HK-2 (cell line): ENCODE measurements at regions not wholly inside any gene's neighbourhood (a gene's known extent, or its start where the extent isn't known, plus 50 kb on each side); places are given as distances from the start of the nearest gene placed in this dataset.
"Not testable (repeated sequence)": the region's sequence is repeated elsewhere in the genome, so short reads cannot be mapped to it uniquely, and the experiment has no call there.

Experiments used
- DNase-seq: peaks from one replicate; pipeline ENCODE4 v3.0.0-alpha.2; 2018; ENCODE audit not compliant: unreplicated experiment

DNA sequence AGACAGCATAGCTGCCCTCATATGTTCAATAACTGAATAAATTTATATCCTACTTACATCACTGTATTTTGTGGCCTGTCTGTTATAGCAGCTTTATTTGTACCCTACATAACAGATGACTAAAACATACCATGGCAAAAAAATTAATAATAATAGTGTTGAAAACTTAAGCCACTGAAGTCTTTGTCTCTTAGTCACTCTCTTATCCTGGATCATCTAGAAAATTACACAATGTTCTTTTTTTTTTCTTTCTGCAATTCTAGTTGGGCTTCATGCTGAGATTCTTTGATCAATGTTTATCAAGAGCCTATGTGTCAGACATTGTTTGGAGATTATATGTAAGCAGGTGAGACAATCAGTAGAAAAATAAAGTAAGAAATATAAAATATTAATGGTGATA lies 519.3 kb upstream of the ARPP21 start:
- DNase-seq = no peak

GRCh38 chr3:35137612-35138011 lies 501.7 kb upstream of the ARPP21 start:
- DNase-seq = no peak

GRCh38 chr3:35141406-35141805 lies 497.9 kb upstream of the ARPP21 start:
- no peak for DNase-seq

GRCh38 chr3:35144011-35144410 lies 495.3 kb upstream of the ARPP21 start:
- no peak for DNase-seq

- not testable (repeated sequence) for DNase-seq
Observed at GRCh38 chr3:35146256-35147035, 492.9 kb upstream of the ARPP21 start.

GRCh38 chr3:35183927-35184675 lies 455.2 kb upstream of the ARPP21 start:
- no peak for DNase-seq

- DNase-seq = no peak
Observed at GRCh38 chr3:35184775-35185174, 454.6 kb upstream of the ARPP21 start.

DNA sequence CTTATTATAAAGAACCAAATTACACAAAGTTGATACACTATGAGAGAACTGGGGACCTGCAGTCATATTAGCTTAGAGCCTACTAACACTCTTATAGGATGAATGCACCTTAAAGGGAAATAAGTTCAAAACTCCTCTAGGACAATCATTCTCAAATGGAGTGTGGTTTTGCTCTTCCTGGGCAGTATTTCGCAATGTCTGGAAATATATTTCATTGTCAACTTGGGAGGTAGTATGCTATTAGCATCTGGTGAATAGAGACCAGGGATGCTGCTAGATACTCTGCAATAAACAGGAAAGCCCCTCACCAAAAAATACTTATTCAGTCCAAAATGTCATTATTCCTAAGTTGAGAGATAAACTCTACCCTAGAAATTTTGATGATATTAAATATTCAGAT lies 451.4 kb upstream of the ARPP21 start:
- no peak for DNase-seq

DNA sequence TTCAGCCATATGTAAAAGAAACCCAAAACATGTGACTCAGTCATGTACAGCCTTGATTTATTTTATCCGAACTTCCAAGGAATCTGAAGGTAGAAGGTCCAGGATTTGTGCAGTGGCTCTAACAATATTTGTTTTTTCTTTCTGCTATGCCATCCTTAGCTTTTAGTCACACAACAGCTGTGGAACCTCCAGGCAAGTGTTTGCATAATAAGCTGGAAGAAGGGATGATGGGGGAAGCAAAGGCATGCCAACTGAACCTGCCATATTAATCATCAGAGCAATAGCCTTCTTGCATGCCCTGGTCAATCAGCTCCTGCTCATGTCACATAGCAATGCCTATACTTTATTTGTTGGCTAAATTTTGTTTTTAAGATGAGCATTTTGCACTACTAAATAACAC lies 444.7 kb upstream of the ARPP21 start:
- no peak for DNase-seq

- no peak for DNase-seq
Observed at GRCh38 chr3:35198857-35199256, 440.5 kb upstream of the ARPP21 start.

- no peak for DNase-seq
Observed at GRCh38 chr3:35200056-35200455, 439.3 kb upstream of the ARPP21 start.

GRCh38 chr3:35201211-35201610 lies 438.1 kb upstream of the ARPP21 start:
- no peak for DNase-seq

DNA sequence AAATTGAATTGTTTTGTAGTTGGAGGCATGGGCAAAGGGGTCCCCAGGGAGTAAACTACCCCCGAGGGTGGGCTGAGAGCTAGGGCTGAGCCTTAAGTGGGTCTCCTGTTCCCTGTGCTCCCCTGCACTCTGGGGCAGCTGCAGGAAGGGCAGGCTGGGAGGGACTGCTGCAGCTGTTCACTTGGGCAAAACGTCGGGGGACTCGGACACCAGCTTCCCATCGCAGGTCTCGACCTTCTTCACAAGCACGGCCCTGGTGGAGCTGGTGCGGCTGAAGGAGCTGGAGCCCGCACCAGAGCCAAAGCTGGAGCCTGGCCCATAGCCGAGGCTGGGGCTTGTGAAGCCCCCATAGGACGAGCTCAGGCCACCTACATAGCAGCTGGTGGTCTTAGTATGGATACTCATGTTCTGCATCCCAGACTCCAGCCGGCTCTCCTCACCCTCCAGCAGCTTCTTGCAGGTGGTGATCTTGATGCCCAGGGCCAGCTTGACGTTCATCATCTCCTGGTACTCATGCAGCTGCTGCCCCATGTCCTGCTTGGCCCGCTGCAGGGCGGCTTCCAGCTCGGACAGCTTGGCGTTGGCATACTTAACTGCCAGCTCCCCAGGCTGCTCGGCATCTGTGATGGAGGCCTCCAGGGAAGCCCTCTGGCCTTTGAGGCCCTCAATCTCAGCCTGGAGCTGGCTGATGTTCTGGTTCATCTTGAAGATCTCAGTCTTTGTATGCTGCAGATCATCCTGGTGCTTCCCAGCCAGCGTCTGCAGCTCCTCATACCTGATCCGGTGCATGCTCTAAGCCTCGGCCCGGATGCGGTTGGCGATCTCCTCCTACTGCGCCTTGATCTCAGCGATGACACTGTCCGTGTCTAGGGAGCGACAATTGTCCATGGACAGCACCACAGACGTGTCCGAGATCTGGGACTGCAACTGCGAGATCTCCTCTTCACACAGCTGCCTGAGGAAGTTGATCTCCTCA lies 423.5 kb upstream of the ARPP21 start:
- DNase-seq = no peak

GRCh38 chr3:35216501-35217266 lies 422.6 kb upstream of the ARPP21 start:
- no peak for DNase-seq

GRCh38 chr3:35223632-35224394 lies 415.5 kb upstream of the ARPP21 start:
- no peak for DNase-seq

- DNase-seq = no peak
Observed at GRCh38 chr3:35224565-35225295, 414.6 kb upstream of the ARPP21 start.

GRCh38 chr3:35241236-35241635 lies 398.1 kb upstream of the ARPP21 start:
- no peak for DNase-seq

- DNase-seq = no peak
Observed at GRCh38 chr3:35254917-35255316, 384.4 kb upstream of the ARPP21 start.

GRCh38 chr3:35257641-35258040 lies 381.7 kb upstream of the ARPP21 start:
- no peak for DNase-seq

- DNase-seq = no peak
Observed at GRCh38 chr3:35262406-35262805, 376.9 kb upstream of the ARPP21 start.
